ENCODE measurements at regions not wholly inside any gene's neighbourhood (a gene's known extent, or its start where the extent isn't known, plus 50 kb on each side); places are given as distances from the start of the nearest gene placed in this dataset.
A peak's percentile ranks its signal among the peaks of the same experiment; 100 is the strongest.

DNA sequence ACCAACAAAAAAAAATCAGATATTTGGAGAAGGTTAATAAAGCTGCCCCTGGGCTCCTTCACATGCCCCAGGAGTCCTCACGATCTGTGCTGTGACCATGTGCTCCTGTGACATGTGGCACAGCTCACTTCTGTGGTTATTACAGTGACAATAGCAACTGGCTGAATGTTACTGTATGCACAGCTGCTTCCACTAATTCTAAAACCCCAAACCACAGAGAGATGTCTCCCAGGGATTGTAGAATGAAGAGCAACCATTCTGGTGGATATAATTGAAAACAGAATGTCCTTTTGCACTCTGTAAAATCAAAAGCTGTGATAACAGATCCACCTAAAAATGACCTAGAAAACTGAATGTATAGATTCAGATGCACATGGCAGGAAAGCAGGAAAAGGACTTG is 489.2 kb upstream of the CNTN4 start:
- H3K4me1 ChIP-seq (ENCODE audit: control insufficient read depth in 1 of 2, insufficient read depth in 2 of 2, low read depth in 1 of 2, low read length in 1 of 2): peaks cover 0 to 4% of the 10 kb centered on the region in 2 experiments; a peak in 2 of 4 replicates
- no peak overlapping the region for H3K9ac ChIP-seq
- H3K27me3 ChIP-seq (ENCODE audit: insufficient read depth): no peaks in the 10 kb centered on the region
- H3K27ac ChIP-seq (ENCODE audit: low read depth in 2 of 2, low read length in 1 of 2): peak overlapping the region in 1 of 2 experiments; percentile 90; a peak in 2 of 4 replicates
- peak; percentile 44 for DNase-seq
- no peaks in the 10 kb centered on the region for H3K9me3 ChIP-seq
- no peaks in the 10 kb centered on the region for H3F3A ChIP-seq (replicated peaks; ENCODE audit: insufficient read depth)
- WGBS (ENCODE audit: low lambda C conversion rate): 6% methylated on average over 1 of the region's 1 CpG
- no peaks in the 10 kb centered on the region for H3K9me2 ChIP-seq
- no peak overlapping the region for H3K4me3 ChIP-seq (ENCODE audit: low read depth in 2 of 2, low read length in 1 of 2)
- no peaks in the 10 kb centered on the region for H4K20me1 ChIP-seq (ENCODE audit: insufficient read depth)
- no peak for TF ChIP-seq TCF12 (IDR thresholded peaks at IDR 0.05)
- peak in 1 of 2 experiments; percentile 55; a peak in 1 of 4 replicates for TF ChIP-seq EP300 (IDR thresholded peaks at IDR 0.05; ENCODE audit: borderline replicate concordance in 1 of 2, low read depth in 1 of 2, low read length in 1 of 2)
- TF ChIP-seq SIN3A (IDR thresholded peaks at IDR 0.05; ENCODE audit: borderline replicate concordance, low read depth, low read length): no peak
- peak; percentile 85 for TF ChIP-seq MXI1 (IDR thresholded peaks at IDR 0.05; ENCODE audit: low read depth, low read length)
- peak; percentile 37; the same call in 1 of the 2 replicates for TF ChIP-seq RAD21 (IDR thresholded peaks at IDR 0.05; ENCODE audit: low read length)
- TF ChIP-seq NFIC (IDR thresholded peaks at IDR 0.05; ENCODE audit: borderline replicate concordance): no peak
- TF ChIP-seq FOXJ3 (CRISPR knock-in tag; IDR thresholded peaks at IDR 0.05): no peak
- no peak for TF ChIP-seq TEAD4 (IDR thresholded peaks at IDR 0.05; ENCODE audit: borderline replicate concordance, insufficient read depth)
- TF ChIP-seq JUND (IDR thresholded peaks at IDR 0.05): no peak
- no peak for TF ChIP-seq POLR2AphosphoS5 (IDR thresholded peaks at IDR 0.05; ENCODE audit: low read depth, low read length)
- no peak for TF ChIP-seq GATA2 (CRISPR knock-in tag; IDR thresholded peaks at IDR 0.05)
- TF ChIP-seq RCOR1 (IDR thresholded peaks at IDR 0.05; ENCODE audit: low read length): peak; percentile 19; the same call in 1 of the 2 replicates
- TF ChIP-seq, protein P1, sequence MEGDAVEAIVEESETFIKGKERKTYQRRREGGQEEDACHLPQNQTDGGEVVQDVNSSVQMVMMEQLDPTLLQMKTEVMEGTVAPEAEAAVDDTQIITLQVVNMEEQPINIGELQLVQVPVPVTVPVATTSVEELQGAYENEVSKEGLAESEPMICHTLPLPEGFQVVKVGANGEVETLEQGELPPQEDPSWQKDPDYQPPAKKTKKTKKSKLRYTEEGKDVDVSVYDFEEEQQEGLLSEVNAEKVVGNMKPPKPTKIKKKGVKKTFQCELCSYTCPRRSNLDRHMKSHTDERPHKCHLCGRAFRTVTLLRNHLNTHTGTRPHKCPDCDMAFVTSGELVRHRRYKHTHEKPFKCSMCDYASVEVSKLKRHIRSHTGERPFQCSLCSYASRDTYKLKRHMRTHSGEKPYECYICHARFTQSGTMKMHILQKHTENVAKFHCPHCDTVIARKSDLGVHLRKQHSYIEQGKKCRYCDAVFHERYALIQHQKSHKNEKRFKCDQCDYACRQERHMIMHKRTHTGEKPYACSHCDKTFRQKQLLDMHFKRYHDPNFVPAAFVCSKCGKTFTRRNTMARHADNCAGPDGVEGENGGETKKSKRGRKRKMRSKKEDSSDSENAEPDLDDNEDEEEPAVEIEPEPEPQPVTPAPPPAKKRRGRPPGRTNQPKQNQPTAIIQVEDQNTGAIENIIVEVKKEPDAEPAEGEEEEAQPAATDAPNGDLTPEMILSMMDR (IDR thresholded peaks at IDR 0.05): no peak
- TF ChIP-seq, protein P2, sequence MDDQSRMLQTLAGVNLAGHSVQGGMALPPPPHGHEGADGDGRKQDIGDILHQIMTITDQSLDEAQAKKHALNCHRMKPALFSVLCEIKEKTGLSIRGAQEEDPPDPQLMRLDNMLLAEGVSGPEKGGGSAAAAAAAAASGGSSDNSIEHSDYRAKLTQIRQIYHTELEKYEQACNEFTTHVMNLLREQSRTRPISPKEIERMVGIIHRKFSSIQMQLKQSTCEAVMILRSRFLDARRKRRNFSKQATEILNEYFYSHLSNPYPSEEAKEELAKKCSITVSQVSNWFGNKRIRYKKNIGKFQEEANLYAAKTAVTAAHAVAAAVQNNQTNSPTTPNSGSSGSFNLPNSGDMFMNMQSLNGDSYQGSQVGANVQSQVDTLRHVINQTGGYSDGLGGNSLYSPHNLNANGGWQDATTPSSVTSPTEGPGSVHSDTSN (IDR thresholded peaks at IDR 0.05): no peak
- no peak for TF ChIP-seq SMC3 (IDR thresholded peaks at IDR 0.05; ENCODE audit: low read depth, low read length)
- H3K79me2 ChIP-seq (ENCODE audit: insufficient read depth): no peaks in the 10 kb centered on the region
- no peaks in the 10 kb centered on the region for H3K36me3 ChIP-seq (replicated peaks in 1 of 2; ENCODE audit: control insufficient read depth in 1 of 2, insufficient read depth in 2 of 2, low read length in 1 of 2)
- ChIA-PET CTCF (interaction anchor here (0.9 kb wide), 1 partner anchor 32 kb away, joined by 3 read pairs; no protein-coding TSS in a partner anchor), POLR2A (no interaction called here)
- H3K4me2 ChIP-seq: no peak overlapping the region
- no peak overlapping the region for H2AFZ ChIP-seq (ENCODE audit: low read depth)

DNA sequence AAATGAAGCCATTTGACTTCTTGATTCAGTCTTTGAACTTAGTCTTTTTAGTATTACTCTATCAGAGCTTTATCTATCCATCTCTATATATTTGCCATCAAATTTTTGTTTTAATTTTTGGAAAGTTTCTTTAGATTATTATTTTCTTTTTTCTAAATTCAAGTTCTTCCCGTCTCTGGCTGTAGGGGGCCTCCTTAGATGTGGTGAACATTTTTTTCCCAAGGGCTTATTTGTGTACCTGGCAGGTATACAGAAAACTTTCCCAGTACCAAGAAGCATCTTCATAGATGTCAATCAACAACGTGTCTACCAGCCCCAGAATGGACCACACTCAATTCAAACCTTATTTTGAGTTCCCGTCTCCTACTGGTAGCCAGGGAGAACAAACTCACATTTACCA is 486.8 kb upstream of the CNTN4 start:
- H3K4me2 ChIP-seq: no peak overlapping the region
- WGBS (ENCODE audit: low lambda C conversion rate): 12% methylated on average over 3 of the region's 3 CpGs
- H3K36me3 ChIP-seq (replicated peaks in 1 of 2; ENCODE audit: control insufficient read depth in 1 of 2, insufficient read depth in 2 of 2, low read length in 1 of 2): no peaks in the 10 kb centered on the region
- no peaks in the 10 kb centered on the region for H3F3A ChIP-seq (replicated peaks; ENCODE audit: insufficient read depth)
- TF ChIP-seq TAF1 (IDR thresholded peaks at IDR 0.05; ENCODE audit: borderline replicate concordance, low read depth, low read length) (no peak), RFX5 (IDR thresholded peaks at IDR 0.05; ENCODE audit: low read length) (no peak), MXI1 (IDR thresholded peaks at IDR 0.05; ENCODE audit: low read depth, low read length) (no peak), SIN3A (IDR thresholded peaks at IDR 0.05; ENCODE audit: borderline replicate concordance, low read depth, low read length) (no peak)
- TF ChIP-seq, protein P3, sequence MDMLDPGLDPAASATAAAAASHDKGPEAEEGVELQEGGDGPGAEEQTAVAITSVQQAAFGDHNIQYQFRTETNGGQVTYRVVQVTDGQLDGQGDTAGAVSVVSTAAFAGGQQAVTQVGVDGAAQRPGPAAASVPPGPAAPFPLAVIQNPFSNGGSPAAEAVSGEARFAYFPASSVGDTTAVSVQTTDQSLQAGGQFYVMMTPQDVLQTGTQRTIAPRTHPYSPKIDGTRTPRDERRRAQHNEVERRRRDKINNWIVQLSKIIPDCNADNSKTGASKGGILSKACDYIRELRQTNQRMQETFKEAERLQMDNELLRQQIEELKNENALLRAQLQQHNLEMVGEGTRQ (IDR thresholded peaks at IDR 0.05; ENCODE audit: borderline replicate concordance, low read depth, low read length): no peak
- no peak overlapping the region for H3K4me3 ChIP-seq (ENCODE audit: low read depth in 2 of 2, low read length in 1 of 2)
- H3K4me1 ChIP-seq (ENCODE audit: control insufficient read depth in 1 of 2, insufficient read depth in 2 of 2, low read depth in 1 of 2, low read length in 1 of 2): peaks cover 0 to 4% of the 10 kb centered on the region in 2 experiments; a peak in 2 of 4 replicates
- H3K27ac ChIP-seq (ENCODE audit: low read depth in 2 of 2, low read length in 1 of 2): no peak overlapping the region
- no peaks in the 10 kb centered on the region for H3K27me3 ChIP-seq (ENCODE audit: insufficient read depth)
- ChIA-PET CTCF (no interaction called here), POLR2A (no interaction called here)
- no peaks in the 10 kb centered on the region for H3K9me2 ChIP-seq
- H4K20me1 ChIP-seq (ENCODE audit: insufficient read depth): no peaks in the 10 kb centered on the region
- no peak for DNase-seq
- H2AFZ ChIP-seq (ENCODE audit: low read depth): no peak overlapping the region
- no peak overlapping the region for H3K9ac ChIP-seq
- H3K79me2 ChIP-seq (ENCODE audit: insufficient read depth): no peaks in the 10 kb centered on the region
- H3K9me3 ChIP-seq: no peaks in the 10 kb centered on the region
